ENCODE measurements at regions not wholly inside any gene's neighbourhood (a gene's known extent, or its start where the extent isn't known, plus 50 kb on each side); places are given as distances from the start of the nearest gene placed in this dataset.

GRCh38 chr12:89861086-89861485, 152.4 kb upstream of the ATP2B1 start:
- TF ChIP-seq CTCF (IDR thresholded peaks at IDR 0.05) = no peak
- WGBS, 2 donors = 85 to 88% methylated on average over 3 of the region's 3 CpGs
- DNase-seq (no peak), ATAC-seq (no peak)
- Histone ChIP-seq H3K36me3 (no peaks in the 10 kb centered on the region), H3K27ac (peak overlapping the region in 1 of 10 donors; percentile 92), H3K4me3 (no peak overlapping the region), H3K4me1 (peaks cover 0 to 66% (median 9%) of the 10 kb centered on the region in 9 donors), H3K27me3 (peaks cover 0 to 5% (median 0%) of the 10 kb centered on the region in 7 donors), H3K9me3 (no peaks in the 10 kb centered on the region)
- intact Hi-C loops (cut with DNase I) = loop anchor here in 1 of 10 donors (10.0 kb wide), 1 partner anchor 146 kb away; no protein-coding TSS in a partner anchor

GRCh38 chr12:89859508-89860220, 151.0 kb upstream of the ATP2B1 start:
- 14 to 43% methylated on average over 1 of the region's 1 CpG for WGBS, 2 donors
- DNase-seq = no peak
- TF ChIP-seq CTCF (IDR thresholded peaks at IDR 0.05) = no peak
- Histone ChIP-seq H3K4me3 (no peak overlapping the region), H3K27me3 (peaks cover 0 to 8% (median 0%) of the 10 kb centered on the region in 7 donors), H3K36me3 (no peaks in the 10 kb centered on the region), H3K9me3 (no peaks in the 10 kb centered on the region), H3K27ac (no peak overlapping the region), H3K4me1 (peaks cover 0 to 72% (median 9%) of the 10 kb centered on the region in 9 donors)
- no peak for ATAC-seq
- intact Hi-C loops (cut with DNase I) = loop anchor here in 1 of 10 donors (10.0 kb wide), 1 partner anchor 145 kb away; no protein-coding TSS in a partner anchor

GRCh38 chr12:89858718-89859117, 150.1 kb upstream of the ATP2B1 start:
- DNase-seq (no peak), ATAC-seq (no peak)
- peaks cover 0 to 63% (median 7%) of the 10 kb centered on the region in 9 donors for H3K4me1 ChIP-seq
- intact Hi-C loops (cut with DNase I) = no loop called here
- 88 to 90% methylated on average over 3 of the region's 3 CpGs for WGBS, 2 donors
- no peak for TF ChIP-seq CTCF (IDR thresholded peaks at IDR 0.05)
- H3K9me3 ChIP-seq = no peaks in the 10 kb centered on the region
- no peak overlapping the region for H3K27ac ChIP-seq
- H3K4me3 ChIP-seq = no peak overlapping the region
- H3K27me3 ChIP-seq = peaks cover 0 to 12% (median 0%) of the 10 kb centered on the region in 7 donors
- no peaks in the 10 kb centered on the region for H3K36me3 ChIP-seq

- Histone ChIP-seq H3K9me3 (no peaks in the 10 kb centered on the region), H3K36me3 (no peaks in the 10 kb centered on the region), H3K27me3 (peaks cover 0 to 19% (median 8%) of the 10 kb centered on the region in 7 donors), H3K27ac (peak overlapping the region in 1 of 10 donors; percentile 65), H3K4me1 (peaks cover 0 to 55% (median 0%) of the 10 kb centered on the region in 9 donors), H3K4me3 (no peak overlapping the region)
- no peak for DNase-seq
- intact Hi-C loops (cut with DNase I) = no loop called here
- peak in 3 of 8 donors; percentile 44 to 58 (median 49) for ATAC-seq
- no peak for TF ChIP-seq CTCF (IDR thresholded peaks at IDR 0.05)
- WGBS, 2 donors = 91 to 94% methylated on average over 6 of the region's 6 CpGs
These were observed 149.1 kb upstream of the ATP2B1 start for GRCh38 chr12:89857652-89858274.

Data from heart right ventricle (tissue), 16 donors.